SK-N-SH treated with all-trans-retinoic acid at 6 μM for 48 hours (cell line): ENCODE measurements at regions not wholly inside any gene's neighbourhood (a gene's known extent, or its start where the extent isn't known, plus 50 kb on each side); places are given as distances from the start of the nearest gene placed in this dataset.

ENCODE experiments used
- ARNTL ChIP-seq: fragments of 450-650 bp; formaldehyde crosslinking; IDR thresholded peaks from 2 replicates; pipeline ENCODE4 v1.5.0; 2020; ENCODE audit warnings: low read depth, mild to moderate bottlenecking, moderate library complexity, borderline replicate concordance
- CREB5 ChIP-seq: fragments of 250-450 bp; sonication (Bioruptor Pico); IDR thresholded peaks from 2 replicates; pipeline ENCODE4 v1.5.1; 2020; ENCODE audit warnings: low read depth, mild to moderate bottlenecking, moderate library complexity
- CSDC2 ChIP-seq: fragments of 250-450 bp; sonication (Bioruptor Pico); IDR thresholded peaks from 2 replicates; pipeline ENCODE4 v1.5.0; 2020; ENCODE audit warnings: mild to moderate bottlenecking, moderate library complexity
- ESRRG ChIP-seq: fragments of 250-450 bp; sonication (Bioruptor Pico); IDR thresholded peaks from 2 replicates; pipeline ENCODE4 v1.6.1; 2021; ENCODE audit warnings: mild to moderate bottlenecking
- ISL1 ChIP-seq: fragments of 250-450 bp; sonication (Bioruptor Pico); IDR thresholded peaks from 2 replicates; pipeline ENCODE4 v2.1.2; 2022; ENCODE audit warnings: mild to moderate bottlenecking, moderate library complexity
- PATZ1 ChIP-seq: fragments of 250-450 bp; sonication (Bioruptor Pico); IDR thresholded peaks from 2 replicates; pipeline ENCODE4 v1.8.0; 2020; ENCODE audit warnings: mild to moderate bottlenecking, moderate library complexity, borderline replicate concordance
- SNAI2 ChIP-seq: fragments of 250-450 bp; sonication (Bioruptor Pico); IDR thresholded peaks from 2 replicates; pipeline ENCODE4 v1.5.0; 2020; ENCODE audit warnings: mild to moderate bottlenecking, moderate library complexity
- TCF4 ChIP-seq: fragments of 250-450 bp; sonication (Bioruptor Pico); IDR thresholded peaks from 2 replicates; pipeline ENCODE4 v1.8.0; 2021; ENCODE audit warnings: mild to moderate bottlenecking, moderate library complexity, borderline replicate concordance
- ZFP3 ChIP-seq: fragments of 250-450 bp; sonication (Bioruptor Pico); IDR thresholded peaks from 2 replicates; pipeline ENCODE4 v1.5.0; 2020; ENCODE audit warnings: mild to moderate bottlenecking, moderate library complexity

- TF ChIP-seq PATZ1 (CRISPR knock-in tag) (no peak), ZFP3 (CRISPR knock-in tag) (no peak), TCF4 (no peak), ESRRG (CRISPR knock-in tag) (no peak), CREB5 (CRISPR knock-in tag) (no peak), ISL1 (CRISPR knock-in tag) (no peak), CSDC2 (CRISPR knock-in tag) (no peak), ARNTL (CRISPR knock-in tag) (no peak), SNAI2 (CRISPR knock-in tag) (no peak)
These were observed 121.5 kb downstream of the APIP start for GRCh38 chr11:34794696-34795095.
